ENCODE measurements at regions not wholly inside any gene's neighbourhood (a gene's known extent, or its start where the extent isn't known, plus 50 kb on each side); places are given as distances from the start of the nearest gene placed in this dataset.

DNA sequence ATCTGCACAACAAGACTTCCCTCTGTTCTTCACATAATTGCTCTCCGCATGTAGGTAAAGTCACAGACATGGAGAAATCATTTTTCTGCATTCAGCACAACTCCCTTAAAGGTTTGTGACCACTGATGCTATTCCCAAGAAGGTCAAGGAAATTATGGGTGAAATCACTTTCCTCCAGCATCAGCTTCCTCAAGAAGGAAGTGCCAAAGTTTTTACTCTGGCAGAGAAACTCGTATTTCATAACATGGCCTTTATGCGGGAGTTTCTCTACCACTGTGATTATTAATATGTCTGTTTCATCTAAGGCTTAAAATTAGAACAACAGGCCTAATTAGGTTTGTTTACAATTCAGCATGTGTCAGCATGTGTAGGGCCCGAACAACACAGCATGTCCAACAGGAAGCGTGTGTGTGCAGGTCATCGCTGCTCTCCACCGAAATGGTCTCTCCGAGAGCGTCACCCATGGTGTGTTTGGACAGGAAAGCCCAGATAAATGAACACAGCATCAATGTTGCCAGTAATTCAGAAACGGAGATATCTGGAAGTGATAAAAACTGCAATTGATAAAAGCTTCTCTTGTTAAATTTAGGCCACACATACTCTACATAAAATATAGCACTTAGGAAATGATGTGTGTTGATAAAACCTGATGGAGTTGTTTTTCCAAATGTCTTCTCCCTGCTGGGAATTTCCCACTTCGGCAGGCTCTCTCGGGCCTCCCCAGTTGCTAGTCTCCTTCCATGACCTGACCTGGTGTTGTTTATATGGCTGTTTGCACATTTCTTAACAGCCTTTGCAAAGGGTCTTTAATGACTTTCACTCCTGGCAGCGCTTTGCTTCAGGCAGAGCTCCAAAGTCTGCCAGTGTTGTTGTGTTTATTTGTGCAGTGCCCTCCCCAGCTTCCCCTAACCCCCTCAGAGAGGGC lies 265.1 kb upstream of the CEP162 start:
- H3K4me3 ChIP-seq (ENCODE audit: low read depth, low read length): no peak overlapping the region
- DNase-seq (ENCODE audit: low read depth): no peak

DNA sequence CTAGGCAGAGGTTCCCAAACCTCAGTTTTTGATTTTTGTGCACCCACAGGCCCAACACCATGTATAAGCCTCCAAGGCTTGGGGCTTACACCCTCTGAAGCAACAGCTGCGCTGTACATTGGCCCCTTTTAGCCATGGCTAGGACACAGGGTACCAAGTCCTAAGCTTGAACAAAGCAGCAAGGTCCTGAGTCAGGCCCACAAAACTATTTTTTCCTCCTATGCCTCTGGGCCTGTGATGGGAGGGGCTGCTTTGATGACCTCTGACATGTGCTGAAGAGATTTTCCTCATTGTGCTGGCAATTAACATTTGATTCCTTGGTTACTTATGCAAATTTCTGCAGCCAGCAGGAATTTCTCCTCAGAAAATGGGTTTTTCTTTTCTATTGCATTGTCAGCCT lies 262.2 kb upstream of the CEP162 start:
- no peak overlapping the region for H3K4me3 ChIP-seq (ENCODE audit: low read depth, low read length)
- no peak for DNase-seq (ENCODE audit: low read depth)

DNA sequence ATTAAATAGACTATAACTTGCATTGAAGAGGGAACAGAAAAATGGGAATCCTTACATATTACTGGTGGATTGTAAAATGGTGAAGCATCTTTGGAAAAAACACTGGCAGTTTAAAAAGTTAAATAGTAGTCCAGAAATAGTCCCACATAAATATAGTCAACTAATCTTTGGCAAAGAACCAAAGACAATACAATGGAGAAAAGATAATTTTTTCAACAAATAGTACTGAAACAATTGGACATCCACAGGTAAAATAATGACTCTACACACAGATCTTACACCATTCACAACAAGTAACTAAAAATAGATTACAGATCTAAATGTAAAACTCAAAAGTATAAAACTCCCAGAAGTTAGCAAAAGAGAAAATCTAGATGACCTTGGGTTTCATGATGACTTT lies 259.1 kb upstream of the CEP162 start:
- H3K4me3 ChIP-seq (ENCODE audit: low read depth, low read length): no peak overlapping the region
- DNase-seq (ENCODE audit: low read depth): no peak

DNA sequence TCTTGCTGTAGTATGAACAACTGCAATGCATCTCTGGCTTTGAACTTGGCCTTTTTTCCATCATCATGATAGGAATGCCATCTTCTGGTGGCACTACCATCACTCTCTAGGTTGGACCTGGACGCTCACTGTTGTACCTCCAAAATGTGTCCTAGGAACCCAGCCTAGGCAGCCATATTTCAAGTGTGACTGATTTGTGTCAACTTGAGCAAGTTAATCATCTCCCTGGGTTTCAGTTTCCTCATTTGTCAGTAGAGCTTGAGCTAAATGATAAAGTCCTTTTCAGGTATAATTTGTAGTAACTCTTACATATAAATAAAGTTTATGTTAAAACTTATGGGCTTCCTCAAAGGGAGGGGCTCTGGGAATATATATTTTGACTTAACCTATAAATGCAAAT lies 241.7 kb upstream of the CEP162 start:
- H3K4me3 ChIP-seq (ENCODE audit: low read depth, low read length): no peak overlapping the region
- DNase-seq (ENCODE audit: low read depth): no peak

DNA sequence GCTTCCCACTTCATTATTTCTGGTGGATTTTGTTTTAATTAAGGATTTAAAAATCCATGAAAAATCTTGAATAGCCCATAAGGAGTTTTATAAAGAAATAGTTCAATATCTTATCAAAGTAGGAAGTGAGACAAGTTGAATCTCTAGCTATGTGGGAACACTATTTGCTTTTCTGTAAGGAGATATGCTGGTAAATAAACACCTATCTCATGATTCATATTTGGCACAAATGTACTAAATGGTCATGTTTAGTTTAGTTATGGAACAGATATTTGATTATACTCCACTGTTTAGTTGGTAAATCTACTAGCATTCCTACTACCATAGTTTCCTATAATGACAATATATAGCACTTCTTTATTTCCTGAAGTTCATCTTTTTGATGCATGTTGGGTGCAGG lies 239.9 kb upstream of the CEP162 start:
- DNase-seq (ENCODE audit: low read depth): no peak
- no peak overlapping the region for H3K4me3 ChIP-seq (ENCODE audit: low read depth, low read length)

DNA sequence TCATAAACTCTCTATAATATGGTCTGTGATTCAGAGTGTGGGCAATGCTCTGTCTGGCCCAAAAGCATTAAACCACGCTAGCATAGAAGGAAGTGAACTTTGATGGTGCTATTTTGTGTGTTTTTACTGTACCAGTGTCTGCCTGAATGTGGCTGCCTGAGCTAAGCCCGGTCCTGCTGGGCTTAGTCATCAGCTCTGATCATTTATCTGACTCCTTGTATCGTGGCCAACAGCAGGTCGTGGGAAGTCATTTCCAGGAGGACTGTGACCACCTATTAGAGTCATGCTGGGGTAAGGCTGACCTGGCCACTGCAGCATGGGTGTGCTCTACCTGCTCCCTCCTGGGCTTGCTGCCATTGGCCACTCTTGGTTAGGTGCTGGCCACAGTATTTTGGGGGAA lies 239.1 kb upstream of the CEP162 start:
- peak; percentile 41 for DNase-seq (ENCODE audit: low read depth)
- H3K4me3 ChIP-seq (ENCODE audit: low read depth, low read length): no peak overlapping the region

DNA sequence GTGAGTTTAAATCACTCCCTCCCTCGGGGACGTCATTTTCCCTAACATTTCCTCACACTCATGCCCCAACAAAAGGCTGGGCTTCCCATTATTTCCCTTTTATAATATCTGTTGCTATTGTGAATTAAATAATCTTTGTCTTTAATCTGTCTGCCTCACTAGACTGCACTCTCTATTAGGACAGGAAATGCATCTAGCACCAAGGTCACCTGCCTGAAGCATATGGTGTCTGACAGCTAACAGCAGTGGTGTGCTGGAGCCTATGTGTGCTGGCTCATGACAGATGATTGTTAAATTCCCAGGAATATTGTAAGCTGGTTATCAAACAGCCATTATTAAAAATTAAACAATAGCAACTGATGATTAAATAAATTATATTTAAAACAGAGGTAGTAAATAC lies 237.0 kb upstream of the CEP162 start:
- H3K4me3 ChIP-seq (ENCODE audit: low read depth, low read length): no peak overlapping the region
- no peak for DNase-seq (ENCODE audit: low read depth)

DNA sequence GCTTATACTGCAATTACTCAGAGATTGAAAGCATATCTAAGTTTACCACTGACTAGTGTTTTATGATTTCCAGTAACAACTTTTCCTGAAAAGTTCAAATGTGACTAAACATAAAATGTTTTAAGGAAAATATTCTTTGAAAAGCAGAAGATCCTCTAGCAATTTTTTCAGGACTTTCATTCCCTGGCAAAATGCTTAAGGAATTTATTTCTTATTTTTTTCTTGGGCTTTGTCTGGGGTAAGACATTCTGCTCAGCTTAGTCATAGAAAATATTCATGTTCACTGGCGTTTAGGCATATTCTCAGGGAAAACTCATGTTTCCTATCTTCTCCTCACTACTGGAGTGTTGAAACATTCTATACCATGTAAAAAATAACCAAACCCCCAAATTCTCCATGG lies 235.3 kb upstream of the CEP162 start:
- DNase-seq (ENCODE audit: low read depth): peak; percentile 32
- H3K4me3 ChIP-seq (ENCODE audit: low read depth, low read length): no peak overlapping the region

DNA sequence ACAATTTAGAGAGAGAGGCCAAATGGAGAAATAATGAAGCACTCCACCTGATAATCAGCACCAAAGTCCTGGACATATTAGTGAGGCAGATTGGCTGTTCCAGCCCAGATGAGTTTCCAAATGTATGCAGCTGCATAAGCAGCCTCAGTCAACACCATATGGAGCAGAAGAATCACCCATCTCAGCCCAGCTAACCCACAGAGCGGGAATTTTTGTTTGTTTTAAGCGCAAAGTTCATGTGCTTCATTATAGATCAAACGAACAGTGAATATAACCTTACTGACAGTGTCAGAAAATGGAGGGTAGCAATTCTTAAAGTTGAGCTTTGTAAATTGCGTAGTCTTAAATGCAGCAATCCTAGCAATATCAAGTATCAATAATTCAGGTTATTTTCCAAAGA lies 234.0 kb upstream of the CEP162 start:
- DNase-seq (ENCODE audit: low read depth): no peak
- H3K4me3 ChIP-seq (ENCODE audit: low read depth, low read length): no peak overlapping the region

DNA sequence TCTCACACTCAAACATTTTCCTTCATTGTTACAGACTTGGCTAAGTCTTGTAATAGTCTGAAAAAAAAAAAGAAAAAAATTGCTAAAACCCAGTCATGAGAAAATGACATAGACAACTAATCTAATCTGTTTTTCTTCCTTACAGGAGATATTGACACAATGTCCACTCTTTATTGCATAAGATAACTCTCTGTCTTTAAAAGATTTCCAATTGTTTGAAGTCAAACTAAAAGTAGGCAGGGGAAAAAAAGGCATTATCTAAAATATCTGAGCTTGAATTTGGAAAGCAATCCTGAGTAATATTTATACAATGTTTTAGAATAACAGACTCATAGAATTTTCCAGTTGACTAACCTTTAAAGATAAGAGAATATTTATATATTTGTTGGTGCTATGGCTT lies 233.0 kb upstream of the CEP162 start:
- DNase-seq (ENCODE audit: low read depth): no peak

DNA sequence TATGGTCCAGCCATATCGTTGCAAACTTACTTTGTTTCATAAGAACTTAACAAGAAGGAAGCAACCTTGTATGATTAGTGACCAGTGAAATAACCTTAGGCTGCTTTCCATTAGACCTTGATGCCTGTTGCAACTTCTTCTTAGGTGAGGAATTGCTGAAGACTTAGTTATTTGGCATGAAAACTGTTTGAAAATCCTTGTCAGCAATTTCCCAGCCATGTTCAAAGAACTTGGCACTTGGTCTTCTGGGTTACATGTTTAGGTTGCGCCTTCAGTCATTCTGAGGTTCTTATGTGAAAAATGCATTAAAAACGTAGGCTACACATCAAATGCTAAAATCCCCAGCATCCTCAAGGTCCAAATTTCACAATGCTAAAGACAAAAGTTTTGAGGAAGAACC lies 232.0 kb upstream of the CEP162 start:
- DNase-seq (ENCODE audit: low read depth): no peak
- H3K4me3 ChIP-seq (ENCODE audit: low read depth, low read length): no peak overlapping the region

More for the DNA sequence above, 233.0 kb upstream of the CEP162 start:
- H3K4me3 ChIP-seq (ENCODE audit: low read depth, low read length): no peak overlapping the region

DNA sequence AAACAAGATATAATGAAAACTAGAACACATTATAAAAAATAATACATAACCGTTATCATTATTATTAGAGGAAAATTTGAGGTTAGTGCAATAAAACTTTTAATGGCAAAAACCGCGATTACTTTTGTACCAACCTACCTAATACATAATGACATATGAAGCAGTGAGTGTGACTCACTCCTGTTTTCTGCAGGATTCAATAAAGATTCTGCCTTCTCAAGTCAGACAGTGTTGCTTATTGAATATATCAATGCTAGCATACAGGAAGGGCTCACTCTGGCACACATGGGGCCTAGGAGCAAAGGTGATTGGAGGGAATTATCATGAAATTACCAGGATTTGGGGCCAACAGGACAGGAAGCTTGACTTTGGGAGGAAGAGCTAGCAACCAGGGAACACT lies 230.8 kb upstream of the CEP162 start:
- H3K4me3 ChIP-seq (ENCODE audit: low read depth, low read length): no peak overlapping the region
- no peak for DNase-seq (ENCODE audit: low read depth)

DNA sequence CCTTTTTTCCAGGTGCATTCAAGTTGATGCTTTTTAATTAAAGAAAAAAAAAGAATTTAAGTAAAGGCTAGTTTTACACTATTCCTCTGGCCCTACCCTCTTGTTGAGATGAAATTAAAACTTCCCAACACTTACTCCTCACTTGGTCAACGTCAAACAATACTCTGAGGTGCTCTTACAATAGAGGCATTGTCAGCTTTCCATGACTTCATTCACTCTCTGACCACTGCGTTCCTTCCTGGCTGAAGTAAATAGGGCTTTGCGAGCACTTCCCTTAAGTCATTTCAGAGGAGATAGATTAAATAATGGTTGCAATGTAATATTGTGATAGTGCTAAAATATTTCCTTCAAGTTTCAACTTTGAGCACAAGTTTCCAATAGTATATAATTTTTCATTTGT lies 229.8 kb upstream of the CEP162 start:
- DNase-seq (ENCODE audit: low read depth): no peak
- no peak overlapping the region for H3K4me3 ChIP-seq (ENCODE audit: low read depth, low read length)

DNA sequence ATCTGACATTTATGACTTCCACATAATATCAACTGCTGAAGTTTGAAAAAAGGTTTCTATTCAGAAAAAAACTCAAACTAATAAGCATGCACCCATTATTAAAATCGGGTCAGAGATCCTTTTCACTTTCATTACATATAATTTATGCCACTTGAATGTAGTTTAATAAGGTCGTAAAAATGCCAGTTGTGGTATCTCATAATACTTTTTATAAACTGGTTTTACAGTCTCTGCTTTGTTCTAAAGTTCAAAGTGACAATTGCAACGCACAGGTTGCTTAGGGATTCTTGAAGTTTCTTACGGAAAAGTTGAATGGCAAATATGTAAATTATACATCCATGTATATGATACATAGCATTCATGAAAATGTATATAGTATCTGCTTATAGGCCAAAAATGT lies 229.4 kb upstream of the CEP162 start:
- H3K4me3 ChIP-seq (ENCODE audit: low read depth, low read length): no peak overlapping the region

DNA sequence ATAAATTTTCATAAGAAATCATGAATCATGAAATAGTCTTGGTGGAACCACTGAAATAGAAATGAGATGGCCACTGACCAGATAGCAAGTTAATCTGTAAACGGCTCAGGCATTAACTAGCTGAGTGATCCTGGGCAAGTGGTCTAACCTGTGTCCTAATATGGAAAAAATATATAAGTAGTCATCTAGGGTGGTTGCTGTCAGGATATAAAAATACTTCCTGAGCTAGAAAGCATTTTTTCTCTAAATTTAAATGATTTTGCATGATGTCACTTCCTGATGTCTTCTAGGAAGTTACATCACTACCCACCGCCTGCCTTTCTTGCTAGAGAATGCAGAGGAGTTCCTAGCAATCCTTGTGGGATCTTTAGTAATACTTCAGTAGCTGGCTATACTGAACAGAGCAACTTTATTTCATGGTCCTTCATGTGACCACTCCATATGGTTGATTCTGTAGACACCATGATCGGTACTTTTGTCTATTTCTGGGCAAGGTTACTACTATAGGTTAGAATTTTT lies 228.1 kb upstream of the CEP162 start:
- no peak for DNase-seq (ENCODE audit: low read depth)
- no peak overlapping the region for H3K4me3 ChIP-seq (ENCODE audit: low read depth, low read length)

More for the DNA sequence above, 229.4 kb upstream of the CEP162 start:
- DNase-seq (ENCODE audit: low read depth): no peak

DNA sequence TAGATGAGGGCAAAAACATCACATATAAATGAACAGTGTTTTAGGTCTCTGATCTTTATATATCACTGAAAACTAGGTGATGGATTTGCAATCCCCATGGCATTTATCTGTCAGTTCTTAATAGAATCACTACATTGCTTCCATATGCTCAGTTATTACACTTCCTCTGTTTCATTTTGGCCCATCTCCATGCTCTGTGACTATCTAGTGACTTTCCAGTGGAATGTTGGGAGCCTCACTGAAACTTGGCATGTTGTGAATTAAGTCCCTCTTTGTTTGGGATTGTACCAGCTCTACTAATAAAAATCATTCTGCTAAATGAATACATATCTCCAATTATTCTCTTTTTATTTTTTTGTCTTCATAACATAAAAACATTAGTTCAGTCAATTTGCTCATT lies 226.1 kb upstream of the CEP162 start:
- H3K4me3 ChIP-seq (ENCODE audit: low read depth, low read length): no peak overlapping the region
- no peak for DNase-seq (ENCODE audit: low read depth)

DNA sequence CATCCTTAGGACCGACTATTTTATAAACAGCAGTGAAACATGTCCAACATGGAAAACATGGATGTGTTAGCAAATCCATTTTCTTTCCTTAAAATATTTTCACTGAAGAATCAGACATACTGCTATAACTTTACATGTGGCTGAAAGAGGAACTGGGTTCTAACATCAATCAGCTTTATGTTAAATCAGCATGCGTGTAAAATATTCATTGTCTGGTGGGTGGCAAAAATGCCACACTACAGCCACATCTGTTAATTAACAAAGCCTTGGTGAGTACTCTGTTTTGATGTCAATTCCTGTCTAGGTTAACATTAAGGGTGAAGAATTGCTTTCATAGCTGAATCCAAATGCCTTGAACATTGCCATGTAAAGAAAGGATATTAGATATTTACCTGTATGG lies 222.6 kb upstream of the CEP162 start:
- H3K4me3 ChIP-seq (ENCODE audit: low read depth, low read length): no peak overlapping the region
- DNase-seq (ENCODE audit: low read depth): no peak

DNA sequence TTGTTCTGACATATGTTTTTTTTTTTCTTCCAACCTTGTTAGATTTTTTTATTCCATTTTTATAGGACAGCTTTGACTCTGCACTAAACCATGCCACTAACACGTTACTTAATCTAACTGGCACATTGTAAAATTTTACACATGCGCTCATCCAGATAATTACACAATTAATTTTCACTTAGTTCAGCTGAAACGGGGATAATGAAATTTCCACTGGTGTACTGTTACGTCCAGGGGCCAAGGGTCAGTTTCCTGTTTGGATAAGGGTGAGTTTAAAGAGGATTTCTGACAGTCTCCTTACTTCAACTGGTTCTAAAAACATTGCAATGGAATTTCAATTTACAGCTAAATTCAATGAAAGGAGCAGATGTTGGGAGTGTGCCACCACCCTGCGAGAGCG lies 221.8 kb upstream of the CEP162 start:
- DNase-seq (ENCODE audit: low read depth): no peak
- no peak overlapping the region for H3K4me3 ChIP-seq (ENCODE audit: low read depth, low read length)

DNA sequence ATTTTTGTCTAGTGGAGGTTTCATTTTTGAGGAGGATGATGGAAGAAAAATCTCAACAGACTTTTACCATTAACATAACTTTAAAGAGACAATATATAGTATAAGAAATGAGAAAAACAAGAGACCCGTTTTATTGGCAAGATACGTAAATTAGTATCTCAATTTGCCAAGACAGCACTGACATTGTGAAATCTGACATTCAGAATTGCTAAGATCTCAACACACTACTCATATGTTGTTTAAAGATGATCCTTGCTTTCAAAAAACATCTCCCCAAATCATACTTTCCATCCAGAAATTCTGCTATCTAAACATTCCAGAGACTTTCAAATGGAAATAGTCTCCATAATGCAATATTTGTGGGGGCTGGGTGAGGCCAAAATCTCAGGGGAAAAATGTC lies 220.9 kb upstream of the CEP162 start:
- H3K4me3 ChIP-seq (ENCODE audit: low read depth, low read length): no peak overlapping the region
- DNase-seq (ENCODE audit: low read depth): no peak

DNA sequence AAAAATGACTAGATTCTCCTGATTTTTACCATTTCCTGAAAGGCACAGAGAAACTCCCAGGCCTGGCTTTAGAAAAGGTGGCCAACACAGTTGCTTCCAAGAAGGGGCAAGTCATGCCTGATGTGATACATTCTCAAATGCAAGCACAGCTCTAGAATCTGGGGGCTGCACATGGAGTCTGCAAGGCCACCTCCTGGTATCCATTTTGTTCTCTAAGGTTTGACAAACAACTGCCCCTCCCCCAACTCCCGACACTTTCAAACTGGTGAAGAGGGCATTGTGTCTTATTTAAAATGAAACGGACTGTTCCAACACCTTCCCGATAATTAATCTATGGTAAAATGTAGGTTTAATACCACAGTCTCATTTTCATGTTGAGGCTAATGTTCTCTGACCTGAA lies 220.2 kb upstream of the CEP162 start:
- H3K4me3 ChIP-seq (ENCODE audit: low read depth, low read length): no peak overlapping the region
- no peak for DNase-seq (ENCODE audit: low read depth)

DNA sequence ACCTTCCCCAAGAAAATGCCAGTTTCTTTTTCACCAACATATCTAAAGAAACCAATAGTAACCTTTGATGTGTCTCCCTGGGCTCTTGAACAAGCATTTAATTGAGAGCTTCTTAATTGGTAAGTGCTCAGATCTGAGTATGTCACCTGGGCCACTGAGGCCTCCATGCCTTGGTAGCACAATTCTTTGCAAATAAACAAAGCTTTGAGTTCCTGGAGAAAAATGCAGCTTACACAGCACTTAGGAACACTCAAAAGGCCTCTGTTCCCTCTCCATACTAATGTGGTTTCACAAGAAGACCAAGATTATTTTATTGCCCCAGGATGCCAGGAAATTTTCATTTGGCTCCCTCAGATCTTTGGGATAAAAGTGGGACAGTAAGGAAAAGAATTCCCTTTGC lies 217.6 kb upstream of the CEP162 start:
- DNase-seq (ENCODE audit: low read depth): no peak
- H3K4me3 ChIP-seq (ENCODE audit: low read depth, low read length): no peak overlapping the region

Measured in skeletal muscle cell (primary cell).